Hepatocyte (in vitro differentiated cells): ENCODE measurements at regions not wholly inside any gene's neighbourhood (a gene's known extent, or its start where the extent isn't known, plus 50 kb on each side); places are given as distances from the start of the nearest gene placed in this dataset.

ENCODE experiments used
- DNase-seq: peaks from one replicate; pipeline ENCODE4 v3.0.0-alpha.2; 2016; ENCODE audit warnings: low spot score
- H2AFZ ChIP-seq: fragments of 200-600 bp; sonication (generic); 2 replicates; pipeline ENCODE4 v1.6.0; 2016; ENCODE audit warnings: antibody characterized with exemption, mild to moderate bottlenecking
- H3K27ac ChIP-seq: fragments of 200-600 bp; sonication (generic); 2 replicates; pipeline ENCODE4 v1.5.1; 2016; ENCODE audit warnings: mild to moderate bottlenecking
- H3K27me3 ChIP-seq: fragments of 200-600 bp; sonication (generic); 2 replicates; pipeline ENCODE4 v1.6.1; 2016
- H3K36me3 ChIP-seq: fragments of 200-600 bp; sonication (generic); replicated peaks from 2 replicates; pipeline ENCODE4 v1.5.1; 2016; ENCODE audit warnings: low read depth; ENCODE audit not compliant: insufficient read depth
- H3K4me1 ChIP-seq: fragments of 200-600 bp; sonication (generic); 2 replicates; pipeline ENCODE4 v1.5.1; 2016; ENCODE audit warnings: mild to moderate bottlenecking, moderate library complexity; ENCODE audit not compliant: insufficient read depth
- H3K4me2 ChIP-seq: fragments of 200-600 bp; sonication (generic); 2 replicates; pipeline ENCODE4 v1.6.0; 2016
- H3K4me3 ChIP-seq: fragments of 200-600 bp; sonication (generic); 2 replicates; pipeline ENCODE4 v1.5.1; 2016; ENCODE audit warnings: mild to moderate bottlenecking
- H3K79me2 ChIP-seq: fragments of 200-600 bp; sonication (generic); 2 replicates; pipeline ENCODE4 v1.6.0; 2017; ENCODE audit warnings: mild to moderate bottlenecking
- H3K9me2 ChIP-seq: fragments of 200-600 bp; sonication (generic); replicated peaks from 2 replicates; pipeline ENCODE4 v1.6.0; 2017; ENCODE audit warnings: mild to moderate bottlenecking; ENCODE audit not compliant: insufficient read depth
- H3K9me3 ChIP-seq: fragments of 200-600 bp; sonication (generic); 2 replicates; pipeline ENCODE4 v1.5.1; 2016; ENCODE audit warnings: low read depth, mild to moderate bottlenecking
- H4K20me1 ChIP-seq: fragments of 200-600 bp; sonication (generic); 2 replicates; pipeline ENCODE4 v1.6.0; 2016; ENCODE audit warnings: mild to moderate bottlenecking; ENCODE audit not compliant: insufficient read depth, poor library complexity, severe bottlenecking
- CTCF ChIP-seq: fragments of 200-600 bp; sonication (generic); IDR thresholded peaks from 2 replicates; pipeline ENCODE4 v1.5.1; 2016; ENCODE audit warnings: antibody characterized with exemption, mild to moderate bottlenecking; ENCODE audit not compliant: poor library complexity
- EZH2 ChIP-seq: fragments of 200-600 bp; sonication (generic); IDR thresholded peaks from 2 replicates; pipeline ENCODE4 v1.6.1; 2016; ENCODE audit warnings: antibody characterized with exemption, mild to moderate bottlenecking, borderline replicate concordance
- EZH2phosphoT487 ChIP-seq: fragments of 200-600 bp; sonication (generic); IDR thresholded peaks from one replicate; pipeline ENCODE4 v1.6.1; 2018; ENCODE audit warnings: antibody characterized with exemption, mild to moderate bottlenecking, low read depth, moderate library complexity; ENCODE audit not compliant: unreplicated experiment, severe bottlenecking
- WGBS: methylation state at CpG from one replicate; pipeline ENCODE4 v1.1.6; 2016; ENCODE audit warnings: low lambda C conversion rate; ENCODE audit errors: missing lambda C conversion rate; 5-methylcytosine and 5-hydroxymethylcytosine counted together

GRCh38 chr5:152514827-152515397 is 109.8 kb upstream of the NMUR2 start:
- H3K27ac ChIP-seq: no peak overlapping the region
- H3K27me3 ChIP-seq: peaks cover 3% of the 10 kb centered on the region
- no peaks in the 10 kb centered on the region for H3K9me3 ChIP-seq
- no peak overlapping the region for H3K4me2 ChIP-seq
- no peaks in the 10 kb centered on the region for H3K79me2 ChIP-seq
- WGBS: 60% methylated on average over 2 of the region's 2 CpGs
- no peak overlapping the region for H3K4me3 ChIP-seq
- TF ChIP-seq CTCF (peak; percentile 61), EZH2 (no peak), EZH2phosphoT487 (no peak)
- no peaks in the 10 kb centered on the region for H3K4me1 ChIP-seq
- DNase-seq: peak; percentile 60
- H4K20me1 ChIP-seq: no peaks in the 10 kb centered on the region
- no peaks in the 10 kb centered on the region for H3K36me3 ChIP-seq
- no peaks in the 10 kb centered on the region for H3K9me2 ChIP-seq
- no peak overlapping the region for H2AFZ ChIP-seq

- 87% methylated on average over 1 of the region's 1 CpG for WGBS
- H3K36me3 ChIP-seq: no peaks in the 10 kb centered on the region
- H3K79me2 ChIP-seq: no peaks in the 10 kb centered on the region
- no peak overlapping the region for H3K27ac ChIP-seq
- H3K27me3 ChIP-seq: no peaks in the 10 kb centered on the region
- no peak overlapping the region for H2AFZ ChIP-seq
- no peak overlapping the region for H3K4me3 ChIP-seq
- H3K4me1 ChIP-seq: no peaks in the 10 kb centered on the region
- no peaks in the 10 kb centered on the region for H3K9me3 ChIP-seq
- H3K4me2 ChIP-seq: no peak overlapping the region
- DNase-seq: no peak
- TF ChIP-seq CTCF (no peak), EZH2phosphoT487 (no peak), EZH2 (no peak)
- H3K9me2 ChIP-seq: no peaks in the 10 kb centered on the region
- H4K20me1 ChIP-seq: no peaks in the 10 kb centered on the region
Measured at GRCh38 chr5:152523964-152524363, 118.9 kb upstream of the NMUR2 start.

- H2AFZ ChIP-seq: no peak overlapping the region
- H4K20me1 ChIP-seq: no peaks in the 10 kb centered on the region
- no peaks in the 10 kb centered on the region for H3K36me3 ChIP-seq
- no peaks in the 10 kb centered on the region for H3K9me3 ChIP-seq
- TF ChIP-seq EZH2phosphoT487 (no peak), CTCF (no peak), EZH2 (no peak)
- H3K27ac ChIP-seq: no peak overlapping the region
- H3K4me1 ChIP-seq: no peaks in the 10 kb centered on the region
- no peaks in the 10 kb centered on the region for H3K9me2 ChIP-seq
- no peak overlapping the region for H3K4me2 ChIP-seq
- WGBS: 74% methylated on average over 3 of the region's 3 CpGs
- no peaks in the 10 kb centered on the region for H3K27me3 ChIP-seq
- H3K4me3 ChIP-seq: no peak overlapping the region
- no peak for DNase-seq
- no peaks in the 10 kb centered on the region for H3K79me2 ChIP-seq
Measured at GRCh38 chr5:152527358-152528052, 122.4 kb upstream of the NMUR2 start.
